A673 (cell line): ENCODE measurements at regions not wholly inside any gene's neighbourhood (a gene's known extent, or its start where the extent isn't known, plus 50 kb on each side); places are given as distances from the start of the nearest gene placed in this dataset.

Experiments used
- BruUV-seq: library from RNA; stranded (reverse); fragments of 400-500 nt; replicated peaks from 2 replicates; lab custom pipeline; 2021; lab: Mats Ljungman, UMichigan
- CTCF ChIA-PET: fragments of 300-600 bp; sonication (Branson Sonifier 250); formaldehyde crosslinking; loops from one replicate; lab custom pipeline; 2022; ENCODE audit warnings: antibody characterized with exemption; lab: Charles Lee
- POLR2A ChIA-PET: fragments of 300-600 bp; sonication (Branson Sonifier 250); formaldehyde crosslinking; loops from one replicate; lab custom pipeline; 2022; ENCODE audit warnings: antibody characterized with exemption; ENCODE audit not compliant: low non-redundant PET; lab: Charles Lee
- DNase-seq: peaks from one replicate; pipeline ENCODE4 v3.0.0-alpha.2; 2015; ENCODE audit warnings: low spot score
- H3K27ac ChIP-seq: fragments of 200-600 bp; sonication (generic); 2 replicates; pipeline ENCODE4 v1.5.1; 2016; ENCODE audit warnings: mixed run types, low read depth, mild to moderate bottlenecking, mixed read lengths, antibody characterized with exemption, low read length; ENCODE audit not compliant: poor library complexity, severe bottlenecking
- H3K27me3 ChIP-seq: fragments of 200-600 bp; sonication (generic); replicated peaks from 2 replicates; pipeline ENCODE4 v1.6.1; 2017; ENCODE audit warnings: mixed run types, low read depth, mild to moderate bottlenecking, mixed read lengths, antibody characterized with exemption, low read length; ENCODE audit not compliant: insufficient read depth, poor library complexity
- H3K36me3 ChIP-seq: fragments of 200-600 bp; sonication (generic); 2 replicates; pipeline ENCODE4 v1.6.1; 2016; ENCODE audit warnings: mixed run types, mild to moderate bottlenecking, mixed read lengths, antibody characterized with exemption, low read length; ENCODE audit not compliant: insufficient read depth, poor library complexity, severe bottlenecking
- H3K4me1 ChIP-seq: fragments of 200-600 bp; sonication (generic); 2 replicates; pipeline ENCODE4 v1.6.1; 2017; ENCODE audit warnings: mixed run types, mild to moderate bottlenecking, mixed read lengths, antibody characterized with exemption, low read length; ENCODE audit not compliant: insufficient read depth, poor library complexity, severe bottlenecking
- H3K4me3 ChIP-seq: fragments of 200-600 bp; sonication (generic); 2 replicates; pipeline ENCODE4 v1.5.1; 2016; ENCODE audit warnings: low read depth, mixed run types, mild to moderate bottlenecking, mixed read lengths, low read length; ENCODE audit not compliant: poor library complexity, severe bottlenecking
- H3K9me3 ChIP-seq: fragments of 200-600 bp; sonication (generic); 2 replicates; pipeline ENCODE4 v1.6.1; 2016; ENCODE audit warnings: mixed run types, low read depth, mild to moderate bottlenecking, mixed read lengths, antibody characterized with exemption, low read length; ENCODE audit not compliant: poor library complexity, severe bottlenecking
- EZH2 ChIP-seq: fragments of 200-600 bp; sonication (generic); IDR thresholded peaks from 2 replicates; pipeline ENCODE4 v1.6.1; 2017; ENCODE audit warnings: borderline replicate concordance, low read depth, mild to moderate bottlenecking, mixed read lengths, antibody characterized with exemption, low read length; ENCODE audit not compliant: poor library complexity, severe bottlenecking
- intact Hi-C: fragments of 100-400 bp; cut with micrococcal nuclease; formaldehyde crosslinking; loops from one replicate; pipeline ENCODE4 v1.10.0; 2022; ENCODE audit not compliant: unreplicated experiment
- TF ChIP-seq, protein P1 (sequence below): fragments of 300-800, 200-600 bp; sonication (generic); conservative IDR thresholded peaks from 2 replicates; pipeline ENCODE4 v1.5.1; 2017; ENCODE audit warnings: low read depth, mild to moderate bottlenecking, antibody characterized with exemption, low read length, moderate library complexity, mixed read lengths

- H3K9me3 ChIP-seq: no peaks in the 10 kb centered on the region
- no peaks in the 10 kb centered on the region for H3K4me1 ChIP-seq
- no TSS peak for BruUV-seq
- POLR2A ChIA-PET: no interaction called here
- no peak overlapping the region for H3K27ac ChIP-seq
- no peak for TF ChIP-seq EZH2
- TF ChIP-seq, protein P1, sequence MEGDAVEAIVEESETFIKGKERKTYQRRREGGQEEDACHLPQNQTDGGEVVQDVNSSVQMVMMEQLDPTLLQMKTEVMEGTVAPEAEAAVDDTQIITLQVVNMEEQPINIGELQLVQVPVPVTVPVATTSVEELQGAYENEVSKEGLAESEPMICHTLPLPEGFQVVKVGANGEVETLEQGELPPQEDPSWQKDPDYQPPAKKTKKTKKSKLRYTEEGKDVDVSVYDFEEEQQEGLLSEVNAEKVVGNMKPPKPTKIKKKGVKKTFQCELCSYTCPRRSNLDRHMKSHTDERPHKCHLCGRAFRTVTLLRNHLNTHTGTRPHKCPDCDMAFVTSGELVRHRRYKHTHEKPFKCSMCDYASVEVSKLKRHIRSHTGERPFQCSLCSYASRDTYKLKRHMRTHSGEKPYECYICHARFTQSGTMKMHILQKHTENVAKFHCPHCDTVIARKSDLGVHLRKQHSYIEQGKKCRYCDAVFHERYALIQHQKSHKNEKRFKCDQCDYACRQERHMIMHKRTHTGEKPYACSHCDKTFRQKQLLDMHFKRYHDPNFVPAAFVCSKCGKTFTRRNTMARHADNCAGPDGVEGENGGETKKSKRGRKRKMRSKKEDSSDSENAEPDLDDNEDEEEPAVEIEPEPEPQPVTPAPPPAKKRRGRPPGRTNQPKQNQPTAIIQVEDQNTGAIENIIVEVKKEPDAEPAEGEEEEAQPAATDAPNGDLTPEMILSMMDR: no peak
- no peaks in the 10 kb centered on the region for H3K27me3 ChIP-seq
- no peak for DNase-seq
- no peak overlapping the region for H3K4me3 ChIP-seq
- CTCF ChIA-PET: no interaction called here
- no peaks in the 10 kb centered on the region for H3K36me3 ChIP-seq
- intact Hi-C loops: no loop called here
Observed at GRCh38 chr3:168183774-168184173, 88.0 kb upstream of the GOLIM4 start.

GRCh38 chr3:168168743-168169142 lies 73.0 kb upstream of the GOLIM4 start:
- H3K36me3 ChIP-seq: no peaks in the 10 kb centered on the region
- DNase-seq: no peak
- peaks cover 3% of the 10 kb centered on the region for H3K27me3 ChIP-seq
- CTCF ChIA-PET: no interaction called here
- H3K4me3 ChIP-seq: no peak overlapping the region
- TF ChIP-seq EZH2: no peak
- TF ChIP-seq, protein P1: no peak
- no peaks in the 10 kb centered on the region for H3K4me1 ChIP-seq
- BruUV-seq: no TSS peak
- POLR2A ChIA-PET: no interaction called here
- H3K27ac ChIP-seq: no peak overlapping the region
- intact Hi-C loops: no loop called here
- no peaks in the 10 kb centered on the region for H3K9me3 ChIP-seq

GRCh38 chr3:168165390-168166269 lies 69.9 kb upstream of the GOLIM4 start:
- intact Hi-C loops: loop anchor here (1.0 to 2.0 kb wide), 2 partner anchors 118 to 237 kb away; no protein-coding TSS in a partner anchor
- DNase-seq: peak; percentile 72
- ChIA-PET CTCF (interaction anchor here (0.7 to 0.9 kb wide), 2 partner anchors 31 to 70 kb away, joined by 3 read pairs; no protein-coding TSS in a partner anchor), POLR2A (no interaction called here)
- TF ChIP-seq, protein P1: peak; percentile 76
- no peak for TF ChIP-seq EZH2
- no TSS peak for BruUV-seq
- Histone ChIP-seq H3K4me3 (no peak overlapping the region), H3K4me1 (no peaks in the 10 kb centered on the region), H3K27me3 (no peaks in the 10 kb centered on the region), H3K36me3 (no peaks in the 10 kb centered on the region), H3K27ac (no peak overlapping the region), H3K9me3 (no peaks in the 10 kb centered on the region)
